GM12875 (cell line): ENCODE measurements at regions not wholly inside any gene's neighbourhood (a gene's known extent, or its start where the extent isn't known, plus 50 kb on each side); places are given as distances from the start of the nearest gene placed in this dataset.

Experiments used
- H3K4me3 ChIP-seq: one replicate; pipeline ENCODE4 v1.5.1; 2011; ENCODE audit warnings: low read depth, low read length, control low read depth
- TF ChIP-seq, protein P1 (sequence below): IDR thresholded peaks from 2 replicates; pipeline ENCODE4 v1.5.1; 2011; ENCODE audit warnings: low read depth, mild to moderate bottlenecking, control low read depth, inconsistent platforms, low read length, moderate library complexity, borderline replicate concordance; ENCODE audit not compliant: insufficient read depth

DNA sequence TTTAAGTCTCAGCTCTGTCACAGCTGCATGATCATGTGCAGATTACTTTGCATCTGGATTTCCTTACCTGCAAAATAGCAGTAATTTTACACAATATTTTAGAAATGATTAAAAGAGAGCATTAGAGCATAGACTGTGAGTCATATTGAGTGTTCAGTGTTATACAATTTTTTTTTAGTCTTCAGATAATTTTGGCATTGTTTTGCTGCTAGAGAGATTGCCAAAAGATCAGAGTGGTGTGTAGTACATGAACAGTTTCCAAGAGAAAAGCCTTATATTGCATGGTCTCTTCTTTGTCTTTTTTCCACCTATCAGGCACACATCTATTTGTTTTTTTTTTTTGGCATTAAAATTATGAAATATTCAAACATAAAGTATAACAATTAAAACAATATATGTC, 209.6 kb upstream of the TLL1 start:
- TF ChIP-seq, protein P1, sequence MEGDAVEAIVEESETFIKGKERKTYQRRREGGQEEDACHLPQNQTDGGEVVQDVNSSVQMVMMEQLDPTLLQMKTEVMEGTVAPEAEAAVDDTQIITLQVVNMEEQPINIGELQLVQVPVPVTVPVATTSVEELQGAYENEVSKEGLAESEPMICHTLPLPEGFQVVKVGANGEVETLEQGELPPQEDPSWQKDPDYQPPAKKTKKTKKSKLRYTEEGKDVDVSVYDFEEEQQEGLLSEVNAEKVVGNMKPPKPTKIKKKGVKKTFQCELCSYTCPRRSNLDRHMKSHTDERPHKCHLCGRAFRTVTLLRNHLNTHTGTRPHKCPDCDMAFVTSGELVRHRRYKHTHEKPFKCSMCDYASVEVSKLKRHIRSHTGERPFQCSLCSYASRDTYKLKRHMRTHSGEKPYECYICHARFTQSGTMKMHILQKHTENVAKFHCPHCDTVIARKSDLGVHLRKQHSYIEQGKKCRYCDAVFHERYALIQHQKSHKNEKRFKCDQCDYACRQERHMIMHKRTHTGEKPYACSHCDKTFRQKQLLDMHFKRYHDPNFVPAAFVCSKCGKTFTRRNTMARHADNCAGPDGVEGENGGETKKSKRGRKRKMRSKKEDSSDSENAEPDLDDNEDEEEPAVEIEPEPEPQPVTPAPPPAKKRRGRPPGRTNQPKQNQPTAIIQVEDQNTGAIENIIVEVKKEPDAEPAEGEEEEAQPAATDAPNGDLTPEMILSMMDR: no peak
- H3K4me3 ChIP-seq: no peak overlapping the region

DNA sequence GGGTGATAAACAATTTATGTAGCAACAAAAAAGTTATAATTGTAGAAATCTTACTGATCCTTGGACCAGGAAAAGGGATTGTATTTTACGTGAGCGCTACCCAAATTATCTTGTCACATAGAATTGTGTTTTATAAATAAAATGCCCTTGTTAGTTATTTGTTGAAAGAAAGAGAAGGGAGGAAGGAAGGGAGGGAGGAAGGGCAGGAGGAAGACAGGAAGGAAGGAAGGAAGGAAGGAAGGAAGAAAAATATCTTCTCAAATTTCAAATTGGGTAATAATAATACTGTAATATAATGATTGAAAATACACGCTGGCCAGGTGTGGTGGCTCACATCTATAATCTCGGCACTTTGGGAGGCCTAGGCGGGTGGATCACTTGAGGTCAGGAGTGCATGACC, 206.2 kb upstream of the TLL1 start:
- TF ChIP-seq, protein P1: no peak
- H3K4me3 ChIP-seq: no peak overlapping the region

DNA sequence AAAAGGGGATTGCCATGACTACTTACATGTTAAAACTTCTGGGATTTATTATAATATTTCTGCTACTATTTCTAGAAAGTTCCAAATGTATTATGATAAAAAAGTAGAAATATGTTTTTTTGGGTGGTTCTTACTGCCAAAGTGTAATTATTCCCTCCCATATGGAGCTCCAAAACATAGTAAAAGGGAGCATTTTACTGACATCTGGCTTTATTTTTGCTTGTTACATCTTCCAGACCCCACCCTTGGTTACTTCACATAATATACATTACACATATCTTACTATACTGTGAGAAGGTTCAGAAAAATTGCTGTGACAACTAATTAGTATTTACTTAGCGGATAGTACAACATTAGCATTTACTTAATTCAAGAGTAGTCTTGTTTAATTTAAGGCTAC, 205.1 kb upstream of the TLL1 start:
- TF ChIP-seq, protein P1: no peak

DNA sequence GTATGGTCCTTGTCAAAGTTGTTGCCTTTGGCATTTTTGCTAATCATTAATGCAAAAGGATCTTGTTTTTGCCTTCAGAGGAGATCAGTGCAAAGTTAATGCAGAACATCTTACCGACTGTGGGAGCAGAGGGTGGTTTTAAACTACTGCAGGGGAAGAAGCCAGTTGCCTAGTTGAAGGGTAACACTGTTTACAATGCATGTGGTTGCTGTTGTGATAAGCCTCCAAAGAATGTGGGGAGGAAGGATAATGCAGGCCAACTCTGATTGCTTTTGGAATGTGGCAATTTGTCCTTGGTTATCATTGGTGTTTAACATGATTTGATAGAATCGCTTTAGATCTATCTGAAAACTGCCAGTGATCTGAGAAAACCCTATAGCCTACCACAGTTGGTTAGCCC, 204.3 kb upstream of the TLL1 start:
- TF ChIP-seq, protein P1: no peak
- H3K4me3 ChIP-seq: no peak overlapping the region

More for the DNA sequence above, 205.1 kb upstream of the TLL1 start:
- H3K4me3 ChIP-seq: no peak overlapping the region

DNA sequence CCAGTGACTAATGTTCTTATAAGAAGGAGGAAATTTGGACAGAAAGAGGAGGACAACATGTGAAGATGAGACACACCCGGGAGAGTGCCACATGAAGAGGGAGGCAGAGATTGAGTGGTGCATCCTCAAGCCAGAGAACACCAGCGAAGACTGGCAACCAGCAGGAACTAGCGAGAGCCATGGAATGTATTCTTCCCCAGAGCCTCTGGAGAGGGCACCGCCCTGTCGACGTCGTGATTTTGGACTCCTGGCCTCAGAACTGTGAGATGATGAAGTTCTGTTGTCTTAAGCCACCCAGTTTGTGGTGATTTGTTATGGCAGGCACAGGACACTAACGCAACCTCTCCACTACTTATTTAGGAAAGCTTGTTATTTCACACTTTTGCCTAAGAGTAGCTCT, 196.0 kb upstream of the TLL1 start:
- TF ChIP-seq, protein P1: no peak

DNA sequence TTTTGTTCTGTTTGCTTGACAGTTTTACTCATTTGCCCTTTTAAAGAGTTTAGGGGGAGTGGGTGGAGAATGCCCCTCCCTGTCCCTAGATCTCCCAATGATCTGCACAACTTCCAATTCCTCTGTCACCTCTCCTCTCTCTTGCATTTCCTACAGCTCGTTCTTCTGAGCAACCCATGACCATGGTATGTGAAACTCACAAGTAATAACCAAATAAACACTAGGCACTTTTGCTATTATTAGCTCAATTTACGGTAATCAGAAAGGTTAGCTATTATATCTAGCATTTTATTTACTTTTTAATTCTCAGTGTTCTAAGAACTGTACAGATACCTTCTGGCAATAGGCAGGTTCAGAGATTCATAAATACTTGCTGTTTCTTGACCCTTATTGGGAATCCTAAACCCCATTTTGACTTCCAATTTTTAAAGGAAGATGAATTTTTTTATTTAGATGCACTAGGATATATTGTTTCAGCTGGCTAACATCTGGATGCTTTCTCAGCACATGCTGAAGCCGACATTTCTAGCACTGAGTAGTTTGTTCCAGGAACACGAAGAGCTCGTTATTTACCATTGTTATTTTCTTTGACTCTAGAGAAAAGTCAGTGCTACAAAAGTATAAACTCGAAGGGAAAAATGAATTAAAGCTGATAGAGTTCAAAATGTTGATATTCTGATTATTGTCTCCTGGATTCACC, 194.7 kb upstream of the TLL1 start:
- no peak overlapping the region for H3K4me3 ChIP-seq
- TF ChIP-seq, protein P1: no peak

More for the DNA sequence above, 196.0 kb upstream of the TLL1 start:
- no peak overlapping the region for H3K4me3 ChIP-seq

DNA sequence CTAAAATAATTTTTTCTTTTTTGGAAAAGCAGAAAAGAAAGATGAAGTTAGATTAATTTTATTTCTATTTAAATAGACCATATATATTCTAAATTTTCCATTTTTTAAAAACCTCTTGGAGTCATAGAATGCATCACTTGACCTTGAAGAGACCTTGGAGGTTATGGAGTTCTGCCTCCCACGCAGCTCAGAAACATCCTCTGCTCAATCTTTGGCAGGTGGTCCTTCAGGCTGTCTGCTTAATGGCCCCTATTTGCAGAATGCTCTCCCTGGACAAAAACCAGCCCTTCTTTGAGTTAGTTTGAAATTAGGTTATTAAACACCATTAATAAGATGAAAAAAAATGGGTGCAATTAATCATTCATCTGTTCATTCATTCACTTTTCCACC, 194.1 kb upstream of the TLL1 start:
- H3K4me3 ChIP-seq: no peak overlapping the region
- TF ChIP-seq, protein P1: no peak
